ENCODE measurements at regions not wholly inside any gene's neighbourhood (a gene's known extent, or its start where the extent isn't known, plus 50 kb on each side); places are given as distances from the start of the nearest gene placed in this dataset.

DNA sequence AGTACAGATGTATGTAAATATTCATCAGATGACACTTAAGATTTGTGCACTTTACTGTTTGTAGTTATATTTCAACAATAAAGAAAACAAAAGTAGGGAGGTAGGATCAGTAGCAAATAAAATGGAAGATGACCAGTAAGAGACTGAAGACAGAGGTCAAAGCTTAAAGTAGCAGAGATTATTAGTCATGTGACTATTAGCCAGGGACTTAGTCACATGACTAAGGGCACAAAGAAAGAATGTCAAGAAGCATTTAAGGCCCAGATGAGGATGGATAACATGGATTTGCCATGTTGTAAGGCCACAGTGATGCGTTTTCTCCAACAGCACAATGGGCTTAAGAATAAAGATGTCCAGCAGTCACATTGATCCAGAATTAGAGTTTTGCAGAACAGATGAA is 479.6 kb downstream of the BCOR start:
- Histone ChIP-seq H3K79me1 (ENCODE audit: low read depth in 1 of 2, low read length in 2 of 2) (no peaks in the 10 kb centered on the region), H3K9ac (ENCODE audit: low read depth, low read length) (no peak overlapping the region), H3K4me2 (ENCODE audit: low read depth, low read length) (no peak overlapping the region), H4K20me1 (ENCODE audit: insufficient read depth, low read length) (no peaks in the 10 kb centered on the region), H3K14ac (replicated peaks; ENCODE audit: low read depth, low read length) (no peak overlapping the region), H4K8ac (ENCODE audit: low read depth in 2 of 2, low read length in 2 of 2) (no peak overlapping the region), H2AK9ac (replicated peaks; ENCODE audit: low read depth, low read length, poor library complexity) (no peak overlapping the region), H3K4ac (ENCODE audit: low read depth, low read length) (no peak overlapping the region), H3K4me3 (ENCODE audit: insufficient read depth, low read depth, low read length) (no peak overlapping the region), H2BK20ac (ENCODE audit: low read depth, low read length) (no peak overlapping the region), H3K56ac (ENCODE audit: extremely low read depth, insufficient read depth, low read length) (no peak overlapping the region), H3K18ac (ENCODE audit: low read depth, low read length) (no peak overlapping the region), H4K91ac (ENCODE audit: insufficient read depth, low read depth, low read length) (no peak overlapping the region), H2BK15ac (ENCODE audit: low read depth, low read length) (no peak overlapping the region), H2BK120ac (ENCODE audit: low read depth, low read length) (no peak overlapping the region), H2AK5ac (ENCODE audit: low read depth, low read length) (no peak overlapping the region), H3K27me3 (ENCODE audit: control insufficient read depth, insufficient read depth, low read length) (peaks cover 21% of the 10 kb centered on the region), H2BK5ac (ENCODE audit: low read depth, low read length, poor library complexity, severe bottlenecking) (no peak overlapping the region), H3K9me3 (ENCODE audit: control insufficient read depth, insufficient read depth, low read length) (no peaks in the 10 kb centered on the region; the same call in 1 of the 2 replicates), H3K36me3 (ENCODE audit: control insufficient read depth, insufficient read depth, low read length) (no peaks in the 10 kb centered on the region), H3K27ac (ENCODE audit: insufficient read depth, low read length) (no peak overlapping the region), H3K9me1 (ENCODE audit: insufficient read depth, low read length) (no peaks in the 10 kb centered on the region), H2AFZ (replicated peaks; ENCODE audit: low read length, poor library complexity) (no peak overlapping the region), H3K4me1 (ENCODE audit: control insufficient read depth, insufficient read depth, low read length) (no peaks in the 10 kb centered on the region), H4K5ac (ENCODE audit: low read depth, low read length) (no peak overlapping the region), H3K23ac (ENCODE audit: low read depth, low read length) (no peak overlapping the region)
- DNase-seq (no peak), ATAC-seq (ENCODE audit: low read depth) (no peak)
- no CpG with 5 or more reads among the region's 1 CpG for WGBS, 2 experiments (ENCODE audit: extremely low coverage in 2 of 2, insufficient read length in 1 of 2)
- in situ Hi-C loops (cut with MboI; ENCODE audit: low sequenced_read_pairs) (no loop called here), intact Hi-C loops (cut with micrococcal nuclease) (no loop called here), dilution Hi-C loops (cut with HindIII; ENCODE audit: low sequenced_read_pairs, unreplicated experiment) (no loop called here)
- TF ChIP-seq FOS (IDR thresholded peaks at IDR 0.05; ENCODE audit: low read depth, low read length): no peak
- TF ChIP-seq MAZ (IDR thresholded peaks at IDR 0.05; ENCODE audit: borderline replicate concordance, low read depth, low read length): no peak
- TF ChIP-seq MXI1 (IDR thresholded peaks at IDR 0.05; ENCODE audit: borderline replicate concordance, low read depth, low read length): no peak
- no peak for TF ChIP-seq BHLHE40 (IDR thresholded peaks at IDR 0.05; ENCODE audit: low read depth, low read length)
- BruUV-seq (replicated peaks): no TSS peak
- POLR2A ChIA-PET (ENCODE audit: unreplicated experiment): no interaction called here
- CTCF ChIA-PET: no interaction called here

All from IMR-90 (cell line).